ENCODE measurements at regions not wholly inside any gene's neighbourhood (a gene's known extent, or its start where the extent isn't known, plus 50 kb on each side); places are given as distances from the start of the nearest gene placed in this dataset.

DNA sequence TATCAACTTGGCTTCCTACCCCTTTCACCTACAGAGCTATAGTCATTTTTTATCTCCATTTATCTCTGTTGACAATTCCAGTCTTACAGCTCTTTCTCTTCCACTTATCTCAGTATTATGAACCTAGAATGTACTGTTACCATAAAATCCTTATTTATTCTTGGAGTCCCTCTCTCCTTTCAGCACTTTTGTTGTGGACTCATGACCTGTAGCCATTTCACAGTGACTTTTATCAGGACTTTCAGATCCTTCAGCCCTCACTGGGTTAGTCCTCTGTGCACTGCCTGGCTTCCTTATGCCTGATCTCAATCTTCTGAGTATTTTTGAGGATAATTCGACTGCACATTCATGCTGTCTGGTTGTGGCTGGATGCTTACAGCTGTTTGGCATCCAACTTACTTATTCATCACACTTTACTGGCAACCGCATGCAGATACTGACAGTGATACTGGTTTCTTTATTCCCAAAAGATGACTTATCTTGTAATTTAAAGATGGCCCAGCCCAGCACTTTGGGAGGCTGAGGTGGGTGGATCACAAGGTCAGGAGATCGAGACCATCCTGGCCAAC, 293.3 kb downstream of the MAN2A1 start:
- Histone ChIP-seq H3K4me2 (ENCODE audit: low read length) (no peak overlapping the region), H2AFZ (ENCODE audit: low read length) (no peak overlapping the region), H3K9me3 (ENCODE audit: low read length) (no peaks in the 10 kb centered on the region), H3K4me3 (ENCODE audit: low read depth, low read length, poor library complexity, severe bottlenecking) (no peak overlapping the region), H3K36me3 (ENCODE audit: insufficient read depth, low read length) (no peaks in the 10 kb centered on the region), H3K4me1 (ENCODE audit: insufficient read depth, low read length, poor library complexity, severe bottlenecking) (no peaks in the 10 kb centered on the region), H4K20me1 (ENCODE audit: insufficient read depth, low read length) (no peaks in the 10 kb centered on the region), H3K27ac (ENCODE audit: low read depth, low read length, poor library complexity, severe bottlenecking) (no peak overlapping the region), H3K9me2 (ENCODE audit: insufficient read depth, low read length) (no peaks in the 10 kb centered on the region), H3K79me2 (ENCODE audit: insufficient read depth, low read depth, low read length) (no peaks in the 10 kb centered on the region)
- DNase-seq (ENCODE audit: low spot score): no peak
- intact Hi-C loops (cut with micrococcal nuclease; ENCODE audit: unreplicated experiment): no loop called here
- TF ChIP-seq EZH2phosphoT487 (IDR thresholded peaks at IDR 0.05; ENCODE audit: borderline replicate concordance, low read depth, low read length): no peak
- TF ChIP-seq, protein P1, sequence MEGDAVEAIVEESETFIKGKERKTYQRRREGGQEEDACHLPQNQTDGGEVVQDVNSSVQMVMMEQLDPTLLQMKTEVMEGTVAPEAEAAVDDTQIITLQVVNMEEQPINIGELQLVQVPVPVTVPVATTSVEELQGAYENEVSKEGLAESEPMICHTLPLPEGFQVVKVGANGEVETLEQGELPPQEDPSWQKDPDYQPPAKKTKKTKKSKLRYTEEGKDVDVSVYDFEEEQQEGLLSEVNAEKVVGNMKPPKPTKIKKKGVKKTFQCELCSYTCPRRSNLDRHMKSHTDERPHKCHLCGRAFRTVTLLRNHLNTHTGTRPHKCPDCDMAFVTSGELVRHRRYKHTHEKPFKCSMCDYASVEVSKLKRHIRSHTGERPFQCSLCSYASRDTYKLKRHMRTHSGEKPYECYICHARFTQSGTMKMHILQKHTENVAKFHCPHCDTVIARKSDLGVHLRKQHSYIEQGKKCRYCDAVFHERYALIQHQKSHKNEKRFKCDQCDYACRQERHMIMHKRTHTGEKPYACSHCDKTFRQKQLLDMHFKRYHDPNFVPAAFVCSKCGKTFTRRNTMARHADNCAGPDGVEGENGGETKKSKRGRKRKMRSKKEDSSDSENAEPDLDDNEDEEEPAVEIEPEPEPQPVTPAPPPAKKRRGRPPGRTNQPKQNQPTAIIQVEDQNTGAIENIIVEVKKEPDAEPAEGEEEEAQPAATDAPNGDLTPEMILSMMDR (conservative IDR thresholded peaks at IDR 0.05; ENCODE audit: low read length): no peak
- POLR2A ChIA-PET: interaction anchor here (0.6 to 0.8 kb wide), 2 partner anchors 82 to 90 kb away, joined by 3 read pairs; no protein-coding TSS in a partner anchor
- CTCF ChIA-PET (ENCODE audit: unreplicated experiment): no interaction called here
- no TSS peak for BruUV-seq (replicated peaks)

DNA sequence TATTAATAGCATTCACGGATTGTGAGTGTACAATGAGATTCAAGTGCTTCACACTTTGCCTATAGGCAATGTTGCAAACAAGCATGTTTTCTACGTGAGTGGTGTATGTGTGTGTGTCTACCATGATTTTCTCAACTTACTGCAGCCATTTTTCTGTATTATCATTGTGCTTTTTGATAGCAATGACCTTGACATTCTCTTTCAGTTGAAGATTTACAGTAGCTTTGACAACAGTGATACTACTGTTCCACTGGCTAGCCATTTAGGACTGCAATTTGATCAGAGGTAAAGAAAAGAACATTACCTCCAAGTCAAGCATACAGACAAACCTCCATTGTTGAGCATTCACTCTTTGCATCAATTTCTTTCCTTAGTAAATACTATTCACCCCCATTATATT, 297.0 kb downstream of the MAN2A1 start:
- Histone ChIP-seq H3K4me1 (ENCODE audit: insufficient read depth, low read length, poor library complexity, severe bottlenecking) (no peaks in the 10 kb centered on the region), H3K4me2 (ENCODE audit: low read length) (no peak overlapping the region), H3K27ac (ENCODE audit: low read depth, low read length, poor library complexity, severe bottlenecking) (no peak overlapping the region), H3K36me3 (ENCODE audit: insufficient read depth, low read length) (no peaks in the 10 kb centered on the region), H2AFZ (ENCODE audit: low read length) (no peak overlapping the region), H4K20me1 (ENCODE audit: insufficient read depth, low read length) (no peaks in the 10 kb centered on the region), H3K79me2 (ENCODE audit: insufficient read depth, low read depth, low read length) (no peaks in the 10 kb centered on the region), H3K9me2 (ENCODE audit: insufficient read depth, low read length) (no peaks in the 10 kb centered on the region), H3K4me3 (ENCODE audit: low read depth, low read length, poor library complexity, severe bottlenecking) (no peak overlapping the region), H3K9me3 (ENCODE audit: low read length) (no peaks in the 10 kb centered on the region)
- no peak for DNase-seq (ENCODE audit: low spot score)
- BruUV-seq (replicated peaks): no TSS peak
- TF ChIP-seq EZH2phosphoT487 (IDR thresholded peaks at IDR 0.05; ENCODE audit: borderline replicate concordance, low read depth, low read length): no peak
- TF ChIP-seq, protein P1 (conservative IDR thresholded peaks at IDR 0.05; ENCODE audit: low read length): no peak
- POLR2A ChIA-PET: no interaction called here
- CTCF ChIA-PET (ENCODE audit: unreplicated experiment): no interaction called here
- intact Hi-C loops (cut with micrococcal nuclease; ENCODE audit: unreplicated experiment): no loop called here

DNA sequence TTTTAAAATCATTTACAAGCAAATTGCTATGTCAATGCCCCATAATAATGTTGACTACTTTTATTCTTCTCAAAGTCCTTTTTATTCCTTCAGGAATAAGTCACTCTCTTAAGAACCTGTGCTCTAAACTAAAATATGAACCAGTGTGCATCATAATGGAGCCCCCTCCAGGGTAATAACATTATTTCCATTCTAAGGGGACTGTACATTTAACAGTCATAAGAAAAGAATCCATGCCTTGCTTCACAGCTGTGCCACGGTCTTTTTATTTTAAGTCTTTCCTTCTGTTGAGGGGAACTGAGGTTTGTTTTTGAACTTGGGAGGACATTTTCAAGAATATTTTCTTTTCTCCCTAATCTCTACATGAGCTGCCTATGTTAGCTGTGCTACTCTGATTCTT, 297.6 kb downstream of the MAN2A1 start:
- no peaks in the 10 kb centered on the region for H3K9me2 ChIP-seq (ENCODE audit: insufficient read depth, low read length)
- no peak overlapping the region for H3K4me2 ChIP-seq (ENCODE audit: low read length)
- no peak overlapping the region for H3K4me3 ChIP-seq (ENCODE audit: low read depth, low read length, poor library complexity, severe bottlenecking)
- TF ChIP-seq, protein P1 (conservative IDR thresholded peaks at IDR 0.05; ENCODE audit: low read length): no peak
- no peak for TF ChIP-seq EZH2phosphoT487 (IDR thresholded peaks at IDR 0.05; ENCODE audit: borderline replicate concordance, low read depth, low read length)
- H3K79me2 ChIP-seq (ENCODE audit: insufficient read depth, low read depth, low read length): no peaks in the 10 kb centered on the region
- no peak overlapping the region for H2AFZ ChIP-seq (ENCODE audit: low read length)
- no peak overlapping the region for H3K27ac ChIP-seq (ENCODE audit: low read depth, low read length, poor library complexity, severe bottlenecking)
- intact Hi-C loops (cut with micrococcal nuclease; ENCODE audit: unreplicated experiment): no loop called here
- CTCF ChIA-PET (ENCODE audit: unreplicated experiment): no interaction called here
- H3K4me1 ChIP-seq (ENCODE audit: insufficient read depth, low read length, poor library complexity, severe bottlenecking): no peaks in the 10 kb centered on the region
- DNase-seq (ENCODE audit: low spot score): no peak
- H4K20me1 ChIP-seq (ENCODE audit: insufficient read depth, low read length): no peaks in the 10 kb centered on the region
- no TSS peak for BruUV-seq (replicated peaks)
- H3K36me3 ChIP-seq (ENCODE audit: insufficient read depth, low read length): no peaks in the 10 kb centered on the region
- POLR2A ChIA-PET: no interaction called here
- H3K9me3 ChIP-seq (ENCODE audit: low read length): no peaks in the 10 kb centered on the region
